Globus pallidus (tissue), 1 donor: ENCODE measurements at regions not wholly inside any gene's neighbourhood (a gene's known extent, or its start where the extent isn't known, plus 50 kb on each side); places are given as distances from the start of the nearest gene placed in this dataset.

Source experiments
- DNase-seq: peaks from one replicate; pipeline ENCODE4 v3.0.0-alpha.2; 2015; ENCODE audit warnings: low spot score

- no peak for DNase-seq
These were observed 124.3 kb upstream of the GADD45A start for GRCh38 chr1:67560580-67561255.

DNA sequence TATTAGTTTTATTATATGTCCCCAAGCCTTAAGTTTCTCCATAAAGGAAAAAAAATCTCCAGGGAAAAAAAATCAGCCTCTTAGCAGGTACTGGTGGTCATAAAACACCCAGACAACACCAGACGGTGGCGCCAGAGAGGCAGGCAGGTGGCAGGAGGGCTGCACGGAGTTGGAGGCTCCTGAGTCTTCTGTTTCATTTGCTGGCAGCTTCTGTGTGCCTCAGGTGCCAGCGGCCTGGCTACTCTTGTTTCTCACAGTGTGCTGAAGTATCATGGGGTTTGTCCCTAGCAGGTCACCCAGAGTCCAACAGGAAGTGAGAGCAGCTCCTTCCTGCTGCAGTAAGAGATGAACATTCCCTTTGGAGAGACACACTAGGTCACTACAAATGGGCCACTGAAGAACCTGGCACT lies 123.3 kb upstream of the GADD45A start:
- DNase-seq, result peak; percentile 28

- DNase-seq, result no peak
These were observed 121.3 kb upstream of the GADD45A start for GRCh38 chr1:67563684-67564083.

GRCh38 chr1:67564193-67564592 lies 120.8 kb upstream of the GADD45A start:
- DNase-seq, result no peak

- no peak for DNase-seq
These were observed 118.1 kb upstream of the GADD45A start for GRCh38 chr1:67566803-67567377.

DNA sequence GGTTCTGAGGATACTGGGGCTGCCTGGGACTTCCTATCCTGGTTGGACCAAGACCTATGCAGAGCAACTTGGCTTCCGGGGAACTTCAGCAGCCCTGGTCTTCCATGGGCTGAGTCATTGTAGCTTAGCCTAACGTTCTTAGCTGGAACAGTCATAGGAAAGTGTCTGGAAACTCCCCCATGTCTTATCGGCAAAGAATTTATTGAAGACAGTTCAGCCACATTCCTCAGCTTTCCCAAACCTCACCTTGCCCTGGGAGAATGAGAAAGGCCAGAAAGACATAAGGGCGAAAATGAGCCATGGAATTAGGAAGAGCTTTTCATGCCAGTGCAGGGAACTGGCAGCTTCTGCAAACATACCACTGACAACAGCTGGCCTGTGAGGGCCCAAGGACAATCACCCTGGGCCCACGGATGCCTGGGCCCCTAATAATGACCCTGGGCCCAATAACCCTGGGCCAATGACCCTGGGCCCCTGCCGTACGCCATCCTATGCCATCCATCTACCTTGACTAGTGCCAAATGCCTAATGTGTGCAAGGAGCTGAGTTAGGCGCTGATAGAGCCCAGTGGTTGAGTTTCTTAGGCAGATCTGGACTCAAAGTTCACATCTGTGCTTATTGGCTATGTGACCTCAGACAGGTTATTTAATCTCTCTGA lies 114.4 kb upstream of the GADD45A start:
- DNase-seq, result no peak

DNA sequence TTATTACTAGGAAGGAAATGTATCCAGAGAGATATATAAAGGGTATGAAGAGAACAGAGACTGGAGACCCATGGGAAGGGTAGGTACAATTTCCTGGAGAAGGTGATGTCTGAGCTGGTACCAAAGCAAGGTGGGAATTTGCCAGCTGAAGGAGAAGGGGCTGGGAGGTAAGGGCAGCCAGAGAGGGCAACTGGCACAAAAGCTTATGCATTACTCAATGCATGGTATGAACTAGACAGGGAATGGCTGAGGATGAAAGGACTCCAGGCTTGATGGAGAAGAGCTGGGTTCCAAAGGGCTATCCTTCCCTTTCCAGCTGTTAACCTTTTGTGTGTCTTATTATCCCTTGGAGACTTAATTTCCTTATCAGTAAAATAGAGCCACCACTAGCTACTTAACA lies 113.6 kb upstream of the GADD45A start:
- no peak for DNase-seq

GRCh38 chr1:67571901-67572593 lies 113.0 kb upstream of the GADD45A start:
- no peak for DNase-seq

DNA sequence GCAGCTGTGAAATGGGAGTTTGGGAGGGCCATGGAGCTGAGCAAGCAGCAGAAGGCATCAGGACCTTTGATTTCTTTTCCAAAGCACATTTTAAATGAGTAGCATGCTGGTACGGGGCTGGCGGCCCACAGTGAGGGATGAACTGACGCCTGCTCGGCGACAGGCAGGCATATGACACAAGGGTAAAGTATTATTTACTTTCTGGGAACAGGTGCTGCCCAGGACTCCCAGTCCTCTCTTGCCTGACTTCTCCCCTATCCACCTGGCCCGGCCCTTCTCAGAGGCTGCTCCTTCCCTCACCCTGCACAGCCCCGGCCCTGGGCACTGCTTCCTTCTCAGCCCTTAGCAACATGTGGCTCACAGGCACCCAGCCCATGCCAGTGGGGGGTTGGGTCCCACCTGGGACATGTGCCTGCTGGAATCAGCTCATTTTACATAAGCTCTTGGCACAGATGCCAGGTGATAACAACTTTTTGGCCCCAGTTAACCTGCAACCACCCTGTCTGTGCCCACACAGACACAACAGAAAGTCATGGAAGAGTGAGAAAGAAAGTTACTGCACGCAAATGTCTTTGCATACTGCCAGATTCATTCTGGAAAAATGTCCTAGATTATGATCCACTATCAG lies 112.3 kb upstream of the GADD45A start:
- DNase-seq, result no peak

- DNase-seq, result no peak
These were observed 111.6 kb upstream of the GADD45A start for GRCh38 chr1:67573311-67573872.

DNA sequence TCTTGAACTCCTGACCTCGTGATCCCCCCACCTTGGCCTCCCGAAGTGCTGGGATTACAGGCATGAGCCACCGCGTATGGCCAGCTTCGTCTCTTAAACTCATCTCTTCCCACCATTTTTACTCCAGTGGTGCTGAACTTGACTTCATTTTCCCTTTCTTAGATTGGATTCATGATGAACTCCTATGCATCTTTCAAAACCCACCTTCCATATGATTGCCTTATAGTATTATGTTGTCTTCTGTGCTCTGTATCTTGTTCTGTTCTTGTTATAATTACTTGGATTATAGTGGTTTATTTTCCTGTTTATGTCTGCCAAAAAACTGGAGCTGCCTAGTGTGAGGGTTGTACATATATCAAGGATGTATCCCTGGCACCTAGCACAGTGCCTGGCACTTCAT lies 110.8 kb upstream of the GADD45A start:
- no peak for DNase-seq

- DNase-seq, result no peak
These were observed 109.1 kb upstream of the GADD45A start for GRCh38 chr1:67575861-67576260.

DNA sequence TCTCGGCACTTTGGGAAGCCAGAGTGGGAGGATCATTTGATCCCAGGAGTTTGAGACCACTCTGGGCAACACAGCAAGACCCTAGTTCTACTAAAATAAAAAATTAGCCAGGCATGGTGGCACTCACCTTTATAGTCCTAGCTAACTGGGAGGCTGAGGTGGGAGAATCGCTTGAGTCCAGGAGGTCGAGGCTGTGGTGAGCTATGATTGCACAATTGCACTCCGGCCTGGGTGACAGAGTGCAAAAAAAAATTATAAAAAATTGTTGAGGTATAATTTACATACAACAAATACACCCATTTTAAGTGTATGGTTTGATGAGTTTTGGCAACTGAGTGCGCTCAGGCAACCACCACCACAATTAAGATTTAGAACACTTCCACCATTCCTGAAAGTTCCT lies 108.5 kb upstream of the GADD45A start:
- no peak for DNase-seq

DNA sequence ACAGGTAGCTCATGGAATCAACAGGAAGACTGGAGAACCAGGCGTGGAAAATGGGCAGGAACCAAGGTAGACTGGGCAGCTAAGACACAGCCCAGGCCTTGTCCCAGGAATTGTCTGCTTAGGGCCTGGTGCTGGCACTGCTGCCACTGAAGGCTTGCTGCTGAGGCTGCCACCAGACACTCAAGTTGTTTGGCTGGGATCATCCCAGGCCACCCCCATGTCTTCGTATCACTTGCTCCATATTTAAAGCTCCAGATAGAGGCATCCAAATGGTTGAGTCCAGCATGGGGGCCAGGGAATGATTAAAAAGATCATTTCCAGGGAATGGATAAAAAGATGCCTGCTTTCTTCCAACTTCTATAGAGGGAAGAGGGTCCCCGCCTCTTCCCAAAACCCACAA lies 107.4 kb upstream of the GADD45A start:
- DNase-seq, result no peak

DNA sequence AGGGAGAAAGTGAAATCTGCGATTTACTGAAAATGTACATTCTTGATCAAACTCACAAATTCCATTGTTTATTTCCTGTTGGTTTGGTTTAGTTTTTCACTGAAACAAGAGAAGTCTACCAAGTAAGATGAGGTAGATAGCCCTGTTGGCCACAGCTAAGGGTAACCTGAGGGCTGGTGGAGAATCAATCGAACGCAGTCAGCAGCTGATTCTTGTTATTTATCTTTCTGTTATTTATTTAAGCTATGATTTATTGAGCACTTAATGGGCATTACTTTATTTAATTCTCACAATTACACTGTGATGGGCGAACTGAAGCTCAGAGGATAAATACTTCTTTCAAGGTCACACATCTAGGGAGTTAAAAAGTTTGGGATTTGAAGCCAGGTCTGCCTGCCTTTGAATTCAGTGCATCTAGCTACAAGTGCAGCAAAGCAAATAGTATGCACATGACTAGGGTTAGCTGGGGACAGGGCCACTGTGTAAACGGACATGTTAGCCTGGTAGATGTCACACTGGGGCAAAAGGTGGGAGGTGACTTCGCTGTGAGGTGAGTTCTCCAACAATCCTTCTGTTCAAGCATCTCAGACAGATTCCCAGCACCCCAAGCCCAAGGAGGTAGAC lies 106.5 kb upstream of the GADD45A start:
- DNase-seq, result no peak

DNA sequence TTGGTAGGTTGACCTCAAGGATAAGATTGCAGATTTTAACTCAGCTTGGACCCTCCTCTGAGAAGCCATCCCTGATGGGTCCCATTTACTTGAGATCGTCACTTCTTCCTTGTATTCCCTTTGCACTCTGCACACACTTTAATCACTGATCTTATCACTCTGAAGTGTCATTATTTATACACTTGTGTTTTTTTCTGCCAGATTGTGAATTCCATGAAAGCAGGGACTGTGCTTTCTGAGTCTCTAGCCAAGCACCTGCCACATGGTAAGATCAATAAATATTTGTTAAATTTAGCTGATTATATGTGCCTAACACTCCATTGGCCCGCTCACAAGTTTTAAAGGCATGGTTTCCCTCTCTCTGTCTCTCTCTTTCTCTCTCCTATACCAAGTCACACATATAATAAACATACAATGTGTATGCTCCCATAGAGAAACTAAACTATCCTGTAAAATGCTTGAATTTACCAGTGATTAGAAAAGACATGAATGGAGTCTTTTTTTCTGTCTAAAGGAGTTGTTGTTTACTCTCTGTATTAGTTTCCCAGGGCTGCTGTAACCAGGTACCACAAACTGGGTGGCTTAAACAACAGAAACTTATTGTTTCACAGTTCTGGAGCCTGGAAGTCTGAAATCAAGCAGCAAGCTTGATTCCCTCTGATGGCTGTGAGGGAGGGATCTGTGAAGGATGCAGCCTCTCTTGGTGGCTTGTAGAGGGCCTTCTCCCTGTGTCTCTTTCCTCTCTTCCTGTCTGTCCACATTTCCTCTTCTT lies 105.2 kb upstream of the GADD45A start:
- no peak for DNase-seq

DNA sequence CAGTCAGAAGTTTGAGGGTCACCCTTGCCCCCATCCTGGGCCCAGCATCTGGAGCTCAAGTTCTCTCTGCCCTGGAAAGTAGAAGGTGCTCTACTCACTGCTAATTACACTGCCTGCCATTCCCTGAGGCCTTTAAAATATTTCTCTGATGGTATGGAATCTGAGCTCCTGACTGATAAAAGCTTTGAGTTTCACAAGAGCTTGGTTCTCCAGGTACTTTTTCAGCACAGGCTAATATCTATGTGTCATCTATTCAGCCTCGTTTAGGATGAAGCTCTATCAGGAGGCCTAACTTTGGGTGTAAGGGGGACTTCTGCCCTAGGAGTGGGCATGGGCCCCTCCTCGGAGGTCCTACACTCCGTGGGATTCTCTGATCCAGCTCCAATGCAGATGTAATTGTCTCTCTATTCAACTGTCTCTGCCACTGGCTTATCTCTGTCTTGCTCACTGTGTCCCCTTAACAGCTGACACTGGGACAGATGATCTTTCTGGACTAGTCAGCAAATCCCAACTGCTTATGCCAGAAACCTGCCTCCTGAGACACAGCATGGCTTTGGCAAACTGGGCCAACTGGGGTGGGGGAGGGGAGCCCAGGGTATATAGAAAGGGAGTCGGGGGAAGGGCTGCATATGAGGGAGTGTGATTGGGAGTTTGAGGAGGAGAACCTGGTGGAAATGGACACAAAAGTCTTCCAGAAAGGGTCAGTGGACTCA lies 104.2 kb upstream of the GADD45A start:
- no peak for DNase-seq

GRCh38 chr1:67582625-67583461 lies 102.2 kb upstream of the GADD45A start:
- no peak for DNase-seq

DNA sequence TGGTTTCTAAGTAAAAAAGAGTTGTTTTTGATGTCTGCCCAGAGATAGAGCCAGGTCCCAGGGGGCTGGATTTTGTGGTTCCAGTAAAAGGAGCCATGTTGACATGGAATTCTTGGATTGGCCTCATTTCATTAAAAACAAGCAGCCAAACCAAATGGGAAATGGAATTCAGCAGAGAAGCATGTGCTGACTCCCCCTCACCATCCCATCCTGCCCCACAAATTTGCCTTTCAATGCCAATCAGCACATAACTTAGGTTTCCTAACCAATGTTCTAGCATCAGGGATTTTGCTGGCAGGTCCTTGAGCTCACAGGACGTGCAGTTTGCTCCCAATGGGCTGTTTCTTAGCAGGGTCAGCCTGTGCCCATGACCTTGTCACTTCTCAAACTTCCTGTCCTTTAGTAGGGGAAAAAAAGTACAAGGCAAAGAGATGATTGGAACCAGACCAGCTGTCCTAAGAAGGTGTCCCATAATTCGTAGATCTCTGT lies 101.5 kb upstream of the GADD45A start:
- DNase-seq, result no peak
